SH-SY5Y (cell line): ENCODE measurements at regions not wholly inside any gene's neighbourhood (a gene's known extent, or its start where the extent isn't known, plus 50 kb on each side); places are given as distances from the start of the nearest gene placed in this dataset.

Source experiments
- GATA2 ChIP-seq: IDR thresholded peaks from 2 replicates; pipeline ENCODE4 v1.6.1; 2011; ENCODE audit warnings: mild to moderate bottlenecking, low read depth, low read length
- GATA3 ChIP-seq: IDR thresholded peaks from 2 replicates; pipeline ENCODE4 v1.6.1; 2011; ENCODE audit warnings: low read depth, mild to moderate bottlenecking, low read length, moderate library complexity

DNA sequence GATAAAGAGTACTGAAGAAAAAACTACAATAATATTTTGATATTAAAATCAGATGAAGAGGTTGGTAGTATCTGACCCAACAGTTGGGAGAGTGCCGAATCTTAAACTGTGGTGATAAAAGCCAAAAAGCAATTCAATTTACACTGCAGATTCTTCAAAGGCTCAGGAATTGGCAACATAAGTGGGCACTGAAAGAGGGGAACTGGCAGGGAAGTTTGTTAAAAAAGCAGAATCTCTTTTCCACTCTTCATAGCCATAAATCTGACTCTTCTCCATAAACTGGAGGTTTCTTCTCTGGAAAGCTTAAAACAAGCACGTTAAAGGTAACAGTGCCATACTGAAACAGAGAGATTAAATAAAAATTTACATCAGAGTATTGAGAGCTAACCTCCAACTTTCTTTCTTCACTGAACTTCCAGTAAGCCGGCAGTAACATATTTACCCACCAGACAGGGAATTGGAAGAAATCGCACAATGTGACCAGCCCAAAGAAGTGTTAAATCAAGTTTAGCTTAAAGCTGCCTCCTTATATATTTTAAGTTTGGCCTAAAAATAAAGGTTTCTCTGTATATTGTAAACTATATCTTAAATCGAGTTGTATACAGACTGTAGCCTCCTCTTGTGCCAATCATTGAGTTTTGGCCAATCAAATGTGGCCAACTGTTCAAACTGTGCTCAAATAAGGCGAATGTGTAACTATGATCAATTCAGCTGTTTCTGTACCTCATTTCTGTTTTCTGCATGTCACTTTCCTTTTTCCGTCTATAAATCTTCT is 358.3 kb downstream of the NXPE2 start:
- no peak for TF ChIP-seq GATA3
- no peak for TF ChIP-seq GATA2
